Mesenchymal stem cell (in vitro differentiated cells and primary cell): ENCODE measurements at regions not wholly inside any gene's neighbourhood (a gene's known extent, or its start where the extent isn't known, plus 50 kb on each side); places are given as distances from the start of the nearest gene placed in this dataset.

Experiments
- DNase-seq: peaks from one replicate; pipeline ENCODE4 v3.0.0-alpha.2; 2013
- H2AFZ ChIP-seq: one replicate; pipeline ENCODE4 v1.6.1; 2013; ENCODE audit warnings: low read depth, mild to moderate bottlenecking, control low read depth, inconsistent platforms, low read length, moderate library complexity
- H2AK5ac ChIP-seq: 2 replicates; pipeline ENCODE4 v1.6.1; 2013; ENCODE audit warnings: low read length, moderate library complexity, mild to moderate bottlenecking, inconsistent platforms; ENCODE audit not compliant: severe bottlenecking
- H2BK120ac ChIP-seq: one replicate; pipeline ENCODE4 v1.6.1; 2013; ENCODE audit warnings: low read depth, mild to moderate bottlenecking, inconsistent platforms, low read length, moderate library complexity
- H2BK12ac ChIP-seq, 2 experiments: one replicate each; pipeline ENCODE4 v1.6.1; 2013; ENCODE audit warnings: inconsistent platforms in 2 of 2, low read length in 2 of 2, mild to moderate bottlenecking in 2 of 2, moderate library complexity in 2 of 2, control low read depth in 1 of 2
- H2BK15ac ChIP-seq: one replicate; pipeline ENCODE4 v1.6.1; 2013; ENCODE audit warnings: mild to moderate bottlenecking, low read depth, inconsistent platforms; ENCODE audit not compliant: poor library complexity, severe bottlenecking
- H2BK5ac ChIP-seq: 2 replicates; pipeline ENCODE4 v1.6.1; 2013; ENCODE audit warnings: low read depth, mild to moderate bottlenecking, low read length, control low read depth, inconsistent platforms; ENCODE audit not compliant: poor library complexity, severe bottlenecking
- H3K14ac ChIP-seq, 2 experiments: one replicate each; pipeline ENCODE4 v1.6.1; 2013; ENCODE audit warnings: inconsistent platforms in 2 of 2, low read length in 2 of 2, control low read depth in 1 of 2, mild to moderate bottlenecking in 1 of 2, moderate library complexity in 1 of 2
- H3K18ac ChIP-seq, 2 experiments: one replicate each; pipeline ENCODE4 v1.6.1; 2013; ENCODE audit warnings: inconsistent platforms in 2 of 2, low read length in 2 of 2, control low read depth in 1 of 2, low read depth in 1 of 2, mild to moderate bottlenecking in 1 of 2
- H3K23ac ChIP-seq, 2 experiments: one replicate each; pipeline ENCODE4 v1.6.1; 2013; ENCODE audit warnings: inconsistent platforms in 2 of 2, low read length in 2 of 2, mild to moderate bottlenecking in 2 of 2, moderate library complexity in 2 of 2, control low read depth in 1 of 2
- H3K27ac ChIP-seq: 2 replicates; pipeline ENCODE4 v1.5.1; 2013; ENCODE audit warnings: mild to moderate bottlenecking, moderate library complexity, low read length, control low read depth, inconsistent platforms; ENCODE audit not compliant: poor library complexity, severe bottlenecking
- H3K27me3 ChIP-seq, 2 experiments: 2 replicates each; pipeline versions ENCODE4 v1.6.1 to v1.7.0; 2013; ENCODE audit warnings: low read length in 2 of 2, mild to moderate bottlenecking in 2 of 2, moderate library complexity in 2 of 2, control low read depth in 1 of 2, inconsistent platforms in 1 of 2; ENCODE audit not compliant: control insufficient read depth in 1 of 2, insufficient read depth in 1 of 2
- H3K36me3 ChIP-seq, 2 experiments: 2 replicates each; pipeline versions ENCODE4 v1.6.1 to v1.7.0; 2013; ENCODE audit warnings: low read length in 2 of 2, control low read depth in 1 of 2, inconsistent platforms in 1 of 2, low read depth in 1 of 2, mild to moderate bottlenecking in 1 of 2; ENCODE audit not compliant: insufficient read depth in 2 of 2, control insufficient read depth in 1 of 2
- H3K4ac ChIP-seq, 2 experiments: one replicate each; pipeline ENCODE4 v1.6.1; 2013; ENCODE audit warnings: inconsistent platforms in 2 of 2, low read length in 2 of 2, mild to moderate bottlenecking in 2 of 2, moderate library complexity in 2 of 2, control low read depth in 1 of 2, low read depth in 1 of 2
- H3K4me1 ChIP-seq: 2 replicates; pipeline ENCODE4 v1.6.1; 2013; ENCODE audit warnings: low read depth, low read length, control low read depth; ENCODE audit not compliant: control insufficient read depth, insufficient read depth
- H3K4me2 ChIP-seq: 2 replicates; pipeline ENCODE4 v1.6.1; 2013; ENCODE audit warnings: low read length, mild to moderate bottlenecking, inconsistent platforms; ENCODE audit not compliant: poor library complexity, severe bottlenecking
- H3K4me3 ChIP-seq, 2 experiments: 2 replicates each; pipeline versions ENCODE4 v1.5.1 to v1.7.0; 2013; ENCODE audit warnings: low read length in 2 of 2, mild to moderate bottlenecking in 2 of 2, control low read depth in 1 of 2, low read depth in 1 of 2; ENCODE audit not compliant: insufficient read depth in 1 of 2
- H3K79me1 ChIP-seq: replicated peaks from 2 replicates; pipeline ENCODE4 v1.6.1; 2013; ENCODE audit warnings: mild to moderate bottlenecking, control low read depth, low read length, inconsistent platforms; ENCODE audit not compliant: poor library complexity, severe bottlenecking
- H3K9ac ChIP-seq: 2 replicates; pipeline ENCODE4 v1.7.0; 2013; ENCODE audit warnings: mild to moderate bottlenecking, low read length, moderate library complexity
- H3K9me3 ChIP-seq: 2 replicates; pipeline ENCODE4 v1.7.0; 2013; ENCODE audit warnings: mild to moderate bottlenecking, low read length; ENCODE audit not compliant: control insufficient read depth
- H4K8ac ChIP-seq: one replicate; pipeline ENCODE4 v1.6.1; 2013; ENCODE audit warnings: inconsistent platforms, mild to moderate bottlenecking, low read length, moderate library complexity
- H4K91ac ChIP-seq: one replicate; pipeline ENCODE4 v1.6.1; 2013; ENCODE audit warnings: mild to moderate bottlenecking, low read length, inconsistent platforms
- WGBS: methylation state at CpG from one replicate; pipeline ENCODE4 v1.1.7; 2013; ENCODE audit warnings: mixed read lengths; 5-methylcytosine and 5-hydroxymethylcytosine counted together

- H2AK5ac ChIP-seq: no peak overlapping the region
- no peak overlapping the region for H3K4me3 ChIP-seq
- H3K14ac ChIP-seq: no peak overlapping the region
- no peak overlapping the region for H3K4ac ChIP-seq
- H3K9ac ChIP-seq: no peak overlapping the region
- H2BK120ac ChIP-seq: no peak overlapping the region
- no peak for DNase-seq
- H2BK15ac ChIP-seq: no peak overlapping the region
- no peak overlapping the region for H2AFZ ChIP-seq
- peaks cover 3% of the 10 kb centered on the region for H3K9me3 ChIP-seq
- H3K18ac ChIP-seq: no peak overlapping the region
- 100% methylated on average over 2 of the region's 4 CpGs for WGBS
- H3K23ac ChIP-seq: no peak overlapping the region
- no peaks in the 10 kb centered on the region for H3K27me3 ChIP-seq
- H4K8ac ChIP-seq: no peak overlapping the region
- no peak overlapping the region for H3K4me2 ChIP-seq
- H3K79me1 ChIP-seq: no peaks in the 10 kb centered on the region
- H3K27ac ChIP-seq: no peak overlapping the region
- H3K36me3 ChIP-seq: no peaks in the 10 kb centered on the region
- H3K4me1 ChIP-seq: no peaks in the 10 kb centered on the region
- no peak overlapping the region for H2BK12ac ChIP-seq
- H4K91ac ChIP-seq: no peak overlapping the region
- no peak overlapping the region for H2BK5ac ChIP-seq
Measured at GRCh38 chr3:5464649-5465048, 277.1 kb downstream of the EDEM1 start.

DNA sequence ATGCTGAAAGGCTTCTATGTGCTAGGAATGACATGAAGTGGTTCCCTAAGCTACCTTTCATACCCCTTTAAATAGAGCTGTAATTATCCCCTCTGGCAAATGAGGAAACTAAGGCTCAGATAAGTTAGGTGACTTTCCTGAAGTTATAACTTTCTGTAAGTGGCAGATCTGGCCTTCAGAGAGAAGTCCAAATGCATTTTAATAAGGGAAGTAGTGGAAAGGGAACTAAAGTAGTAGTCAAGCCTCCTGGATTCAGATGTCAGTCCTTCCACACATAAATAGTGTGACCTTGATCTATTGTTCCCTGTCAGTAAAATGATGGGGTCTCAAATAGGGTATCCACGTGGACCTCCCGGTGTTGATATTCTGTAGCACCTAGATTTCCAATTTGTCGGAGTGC is 277.7 kb downstream of the EDEM1 start:
- Histone ChIP-seq H3K4ac (no peak overlapping the region), H3K9me3 (peaks cover 3% of the 10 kb centered on the region), H3K27me3 (no peaks in the 10 kb centered on the region), H3K14ac (no peak overlapping the region), H3K9ac (no peak overlapping the region), H2BK5ac (no peak overlapping the region), H3K27ac (no peak overlapping the region), H2AK5ac (no peak overlapping the region), H3K4me2 (no peak overlapping the region), H3K23ac (no peak overlapping the region), H3K4me1 (no peaks in the 10 kb centered on the region), H2BK12ac (no peak overlapping the region), H3K4me3 (no peak overlapping the region), H3K36me3 (no peaks in the 10 kb centered on the region), H2BK15ac (no peak overlapping the region), H2BK120ac (no peak overlapping the region), H4K91ac (no peak overlapping the region), H3K18ac (no peak overlapping the region), H4K8ac (no peak overlapping the region), H3K79me1 (no peaks in the 10 kb centered on the region), H2AFZ (no peak overlapping the region)
- WGBS: 70% methylated on average over 2 of the region's 3 CpGs
- DNase-seq: no peak

DNA sequence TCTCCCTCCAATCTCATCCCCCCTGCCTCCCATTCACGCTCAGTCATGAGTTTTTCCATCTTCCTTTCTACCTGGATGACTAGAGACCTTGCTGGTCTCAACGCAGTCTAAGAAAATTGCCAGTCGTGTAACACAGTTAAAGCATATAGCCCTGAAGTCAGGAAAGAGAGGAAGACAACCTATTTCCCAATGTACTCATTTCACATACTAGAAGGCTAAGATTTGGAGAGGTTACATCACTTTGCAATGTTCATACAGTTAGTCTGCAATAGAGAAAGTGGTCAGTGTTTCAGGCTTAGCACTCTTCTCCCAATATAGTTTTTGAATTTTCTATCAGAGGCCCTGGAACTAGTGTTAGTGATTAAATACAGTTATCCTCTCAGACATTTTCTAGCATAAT is 278.6 kb downstream of the EDEM1 start:
- Histone ChIP-seq H3K27ac (no peak overlapping the region), H3K36me3 (no peaks in the 10 kb centered on the region), H3K4me2 (no peak overlapping the region), H2AFZ (no peak overlapping the region), H3K23ac (no peak overlapping the region), H2BK5ac (no peak overlapping the region), H3K79me1 (no peaks in the 10 kb centered on the region), H3K9ac (no peak overlapping the region), H4K8ac (no peak overlapping the region), H3K4me1 (no peaks in the 10 kb centered on the region), H3K4ac (no peak overlapping the region), H3K27me3 (no peaks in the 10 kb centered on the region), H3K18ac (no peak overlapping the region), H2AK5ac (no peak overlapping the region), H2BK120ac (no peak overlapping the region), H3K14ac (no peak overlapping the region), H3K9me3 (peaks cover 3% of the 10 kb centered on the region), H3K4me3 (no peak overlapping the region), H2BK15ac (no peak overlapping the region), H4K91ac (no peak overlapping the region), H2BK12ac (no peak overlapping the region)
- 64% methylated on average over 2 of the region's 3 CpGs for WGBS
- DNase-seq: no peak

DNA sequence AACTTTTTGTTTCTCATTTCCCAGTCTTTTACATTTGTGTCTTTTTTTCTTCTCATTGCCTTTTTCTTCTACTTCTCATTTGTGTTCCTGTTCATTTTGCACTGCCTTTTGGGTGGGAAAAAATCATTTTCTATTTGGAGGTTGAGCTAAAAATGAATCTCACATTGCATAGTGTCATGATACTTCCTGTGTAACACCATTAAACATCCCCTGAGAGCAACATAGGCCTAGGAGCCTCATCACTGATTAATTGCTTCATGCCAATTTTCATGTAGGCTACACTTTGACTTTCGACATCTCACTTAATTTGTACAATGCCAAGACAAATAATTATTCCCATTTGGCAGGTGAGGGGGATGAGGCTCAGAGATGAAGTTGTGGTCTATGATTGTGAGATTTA is 279.2 kb downstream of the EDEM1 start:
- Histone ChIP-seq H2BK5ac (no peak overlapping the region), H3K79me1 (no peaks in the 10 kb centered on the region), H3K4me1 (no peaks in the 10 kb centered on the region), H3K27me3 (no peaks in the 10 kb centered on the region), H3K4me2 (no peak overlapping the region), H4K8ac (no peak overlapping the region), H2BK15ac (no peak overlapping the region), H3K18ac (no peak overlapping the region), H2BK120ac (no peak overlapping the region), H3K36me3 (no peaks in the 10 kb centered on the region), H3K23ac (no peak overlapping the region), H3K9ac (no peak overlapping the region), H2AK5ac (no peak overlapping the region), H2BK12ac (no peak overlapping the region), H3K4ac (no peak overlapping the region), H3K27ac (no peak overlapping the region), H3K9me3 (peaks cover 3% of the 10 kb centered on the region), H2AFZ (no peak overlapping the region), H3K4me3 (no peak overlapping the region), H3K14ac (no peak overlapping the region), H4K91ac (no peak overlapping the region)
- no CpG with 5 or more reads among the region's 1 CpG for WGBS
- DNase-seq: no peak
